GM12878 (cell line): ENCODE measurements at regions not wholly inside any gene's neighbourhood (a gene's known extent, or its start where the extent isn't known, plus 50 kb on each side); places are given as distances from the start of the nearest gene placed in this dataset.

Source experiments
- CHD2 ChIP-seq: IDR thresholded peaks from 2 replicates; pipeline ENCODE4 v1.6.1; 2011; ENCODE audit warnings: low read depth, low read length, improper control_type of control experiment, borderline replicate concordance
- POLR2A ChIP-seq: IDR thresholded peaks from 2 replicates; pipeline ENCODE4 v1.6.1; 2011; ENCODE audit warnings: low read depth, mild to moderate bottlenecking, low read length
- YBX1 ChIP-seq: fragments of 450-650 bp; IDR thresholded peaks from 2 replicates; pipeline ENCODE4 v1.6.1; 2016; ENCODE audit warnings: antibody characterized with exemption
- ZZZ3 ChIP-seq: IDR thresholded peaks from 2 replicates; pipeline ENCODE4 v1.6.1; 2011; ENCODE audit warnings: low read depth; ENCODE audit not compliant: control insufficient read depth, insufficient read length
- TF ChIP-seq, protein P1 (sequence below), 3 experiments: IDR thresholded peaks in 2 of 3; conservative IDR thresholded peaks in 1 of 3; 2 replicates each; pipeline ENCODE4 v1.5.1; 2011; ENCODE audit warnings: low read depth in 3 of 3, low read length in 3 of 3, mild to moderate bottlenecking in 3 of 3, control low read depth in 2 of 3, moderate library complexity in 2 of 3, inconsistent platforms in 1 of 3, mixed read lengths in 1 of 3; ENCODE audit not compliant: control insufficient read depth in 2 of 3, insufficient read depth in 1 of 3; ENCODE audit errors: extremely low read depth in 1 of 3
- TF ChIP-seq, protein P2 (sequence below): fragments of 450-650 bp; IDR thresholded peaks from 2 replicates; pipeline ENCODE4 v1.6.1; 2016; ENCODE audit warnings: mild to moderate bottlenecking

DNA sequence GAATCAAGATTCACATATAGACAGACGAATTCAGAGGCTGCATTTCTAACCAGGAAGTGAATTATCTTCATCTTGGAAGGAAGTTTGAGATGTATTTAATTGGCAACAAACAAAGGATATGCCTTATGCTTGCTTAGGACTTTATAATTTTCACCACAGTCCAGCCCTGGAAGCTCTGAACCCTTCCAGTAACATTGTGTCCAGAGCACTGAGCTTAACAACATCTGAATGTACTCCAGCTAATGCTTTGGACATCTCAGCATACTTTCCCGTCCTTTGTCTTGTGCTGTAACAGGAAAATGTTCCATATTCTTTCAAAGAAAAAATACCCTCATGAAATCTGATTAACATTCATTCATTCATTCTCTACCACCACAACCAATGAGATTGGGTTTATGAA lies 136.3 kb upstream of the SPATS2L start:
- TF ChIP-seq, protein P1, sequence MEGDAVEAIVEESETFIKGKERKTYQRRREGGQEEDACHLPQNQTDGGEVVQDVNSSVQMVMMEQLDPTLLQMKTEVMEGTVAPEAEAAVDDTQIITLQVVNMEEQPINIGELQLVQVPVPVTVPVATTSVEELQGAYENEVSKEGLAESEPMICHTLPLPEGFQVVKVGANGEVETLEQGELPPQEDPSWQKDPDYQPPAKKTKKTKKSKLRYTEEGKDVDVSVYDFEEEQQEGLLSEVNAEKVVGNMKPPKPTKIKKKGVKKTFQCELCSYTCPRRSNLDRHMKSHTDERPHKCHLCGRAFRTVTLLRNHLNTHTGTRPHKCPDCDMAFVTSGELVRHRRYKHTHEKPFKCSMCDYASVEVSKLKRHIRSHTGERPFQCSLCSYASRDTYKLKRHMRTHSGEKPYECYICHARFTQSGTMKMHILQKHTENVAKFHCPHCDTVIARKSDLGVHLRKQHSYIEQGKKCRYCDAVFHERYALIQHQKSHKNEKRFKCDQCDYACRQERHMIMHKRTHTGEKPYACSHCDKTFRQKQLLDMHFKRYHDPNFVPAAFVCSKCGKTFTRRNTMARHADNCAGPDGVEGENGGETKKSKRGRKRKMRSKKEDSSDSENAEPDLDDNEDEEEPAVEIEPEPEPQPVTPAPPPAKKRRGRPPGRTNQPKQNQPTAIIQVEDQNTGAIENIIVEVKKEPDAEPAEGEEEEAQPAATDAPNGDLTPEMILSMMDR (IDR thresholded peaks at IDR 0.05 in 2 of 3, conservative IDR thresholded peaks at IDR 0.05 in 1 of 3; ENCODE audit: control insufficient read depth in 2 of 3, extremely low read depth in 1 of 3, insufficient read depth in 1 of 3, low read depth in 3 of 3, low read length in 3 of 3): no peak
- TF ChIP-seq POLR2A (no peak), YBX1 (no peak), CHD2 (no peak), ZZZ3 (no peak)
- TF ChIP-seq, protein P2, sequence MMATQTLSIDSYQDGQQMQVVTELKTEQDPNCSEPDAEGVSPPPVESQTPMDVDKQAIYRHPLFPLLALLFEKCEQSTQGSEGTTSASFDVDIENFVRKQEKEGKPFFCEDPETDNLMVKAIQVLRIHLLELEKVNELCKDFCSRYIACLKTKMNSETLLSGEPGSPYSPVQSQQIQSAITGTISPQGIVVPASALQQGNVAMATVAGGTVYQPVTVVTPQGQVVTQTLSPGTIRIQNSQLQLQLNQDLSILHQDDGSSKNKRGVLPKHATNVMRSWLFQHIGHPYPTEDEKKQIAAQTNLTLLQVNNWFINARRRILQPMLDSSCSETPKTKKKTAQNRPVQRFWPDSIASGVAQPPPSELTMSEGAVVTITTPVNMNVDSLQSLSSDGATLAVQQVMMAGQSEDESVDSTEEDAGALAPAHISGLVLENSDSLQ: no peak
